Upper lobe of right lung (tissue), 1 donor: ENCODE measurements at regions not wholly inside any gene's neighbourhood (a gene's known extent, or its start where the extent isn't known, plus 50 kb on each side); places are given as distances from the start of the nearest gene placed in this dataset.

Experiments
- ATAC-seq: fragments of 200-7000 bp; cut with Tn5 transposase; one replicate; pipeline ENCODE4 v1.9.1; 2020; ENCODE audit warnings: mild to moderate bottlenecking, moderate library complexity
- DNase-seq: peaks from one replicate; pipeline ENCODE4 v3.0.0-alpha.2; 2020
- H3K27ac ChIP-seq: fragments of 200-600 bp; one replicate; pipeline ENCODE4 v1.8.0; 2022
- H3K27me3 ChIP-seq: fragments of 200-600 bp; one replicate; pipeline ENCODE4 v1.8.0; 2022; ENCODE audit warnings: mild to moderate bottlenecking
- H3K36me3 ChIP-seq: fragments of 200-600 bp; one replicate; pipeline ENCODE4 v1.8.0; 2022
- H3K4me1 ChIP-seq: fragments of 200-600 bp; one replicate; pipeline ENCODE4 v1.8.0; 2022
- H3K4me3 ChIP-seq: fragments of 200-600 bp; one replicate; pipeline ENCODE4 v1.8.0; 2022; ENCODE audit warnings: mild to moderate bottlenecking
- H3K9me3 ChIP-seq: fragments of 200-600 bp; one replicate; pipeline ENCODE4 v1.8.0; 2022
- CTCF ChIP-seq: fragments of 200-600 bp; IDR thresholded peaks from one replicate; pipeline ENCODE4 v1.8.0; 2022; ENCODE audit warnings: antibody characterized with exemption
- intact Hi-C: fragments of 100-400 bp; cut with DNase I; formaldehyde crosslinking; loops from one replicate; pipeline ENCODE4 v1.11.0; 2022
- donor health status: DM: no; HTN: yes; CAD: no; lungs with severe emphysema.

DNA sequence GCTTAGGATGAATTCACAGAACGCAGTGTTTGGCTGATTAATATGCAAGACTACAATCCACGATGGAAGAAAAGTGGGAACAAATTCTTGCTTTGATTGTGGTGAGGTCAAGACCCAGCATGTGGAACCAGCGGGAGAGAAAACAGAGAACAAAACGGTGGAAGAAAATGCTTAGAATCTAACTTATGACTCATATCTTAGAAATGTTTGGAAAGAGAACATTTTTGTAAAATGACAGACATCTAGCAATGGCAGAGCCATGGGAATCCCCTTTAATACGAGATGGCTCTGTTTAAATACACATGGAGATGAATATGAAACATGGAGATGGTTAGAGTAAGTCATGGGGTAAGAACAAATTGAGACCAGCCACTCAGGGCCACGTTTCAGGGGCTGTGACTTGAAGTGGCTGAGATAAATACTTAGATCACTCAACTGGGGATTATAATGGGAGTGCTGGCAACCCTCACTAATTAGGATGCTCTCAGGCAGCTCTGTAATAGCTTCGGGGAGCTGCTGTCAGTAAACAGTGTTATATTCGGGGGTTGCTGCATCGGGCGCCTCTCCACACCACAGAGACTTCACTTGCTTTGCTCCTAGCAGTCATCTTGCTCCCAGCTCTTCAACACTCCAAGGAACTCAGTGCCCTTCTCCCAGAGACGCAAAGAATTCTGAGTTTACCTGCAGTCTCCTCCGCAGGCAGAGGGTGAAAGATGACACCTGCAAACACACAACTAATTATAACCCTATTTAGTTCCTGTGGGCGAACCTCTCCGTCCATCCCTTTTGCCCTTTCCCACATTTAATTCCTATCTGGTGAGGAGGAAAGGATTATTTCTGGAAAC is 68.0 kb upstream of the ONECUT1 start:
- Histone ChIP-seq H3K4me1 (no peaks in the 10 kb centered on the region), H3K27me3 (peaks cover 17% of the 10 kb centered on the region), H3K36me3 (no peaks in the 10 kb centered on the region), H3K9me3 (no peaks in the 10 kb centered on the region), H3K27ac (no peak overlapping the region), H3K4me3 (no peak overlapping the region)
- intact Hi-C loops = no loop called here
- TF ChIP-seq CTCF = no peak
- no peak for ATAC-seq
- DNase-seq = no peak

- peaks cover 18% of the 10 kb centered on the region for H3K27me3 ChIP-seq
These were observed 67.3 kb upstream of the ONECUT1 start for GRCh38 chr15:52857471-52857870.

DNA sequence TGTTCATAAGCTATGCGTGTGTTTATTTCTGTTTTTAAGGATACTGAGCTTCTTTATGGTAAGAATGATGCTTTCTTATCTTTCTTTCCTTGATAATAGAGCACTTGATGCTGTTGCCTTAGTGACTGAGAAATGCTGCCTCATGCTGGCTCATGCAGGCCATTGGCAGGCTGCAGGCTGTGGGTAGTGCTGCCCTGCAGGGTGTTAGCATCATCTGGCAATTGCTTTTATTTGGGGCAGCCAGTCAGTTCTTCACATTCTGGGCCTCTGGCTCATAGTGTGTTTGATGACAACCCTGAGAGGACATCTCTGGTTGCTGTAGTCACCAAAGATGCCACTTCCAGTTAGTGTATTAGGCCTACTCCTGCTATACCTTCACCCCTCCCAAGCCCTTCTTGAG is 66.2 kb upstream of the ONECUT1 start:
- Histone ChIP-seq H3K36me3 (no peaks in the 10 kb centered on the region), H3K9me3 (no peaks in the 10 kb centered on the region), H3K4me3 (no peak overlapping the region), H3K27me3 (peaks cover 18% of the 10 kb centered on the region), H3K27ac (no peak overlapping the region), H3K4me1 (no peaks in the 10 kb centered on the region)
- no peak for DNase-seq
- no peak for ATAC-seq
- no peak for TF ChIP-seq CTCF
- intact Hi-C loops = no loop called here

More at GRCh38 chr15:52857471-52857870, 67.3 kb upstream of the ONECUT1 start:
- ATAC-seq (no peak), DNase-seq (no peak)
- H3K36me3 ChIP-seq = no peaks in the 10 kb centered on the region
- intact Hi-C loops = no loop called here
- H3K4me1 ChIP-seq = no peaks in the 10 kb centered on the region
- no peak for TF ChIP-seq CTCF
- no peak overlapping the region for H3K27ac ChIP-seq
- no peak overlapping the region for H3K4me3 ChIP-seq
- no peaks in the 10 kb centered on the region for H3K9me3 ChIP-seq

- DNase-seq = no peak
- peaks cover 18% of the 10 kb centered on the region for H3K27me3 ChIP-seq
- no peaks in the 10 kb centered on the region for H3K9me3 ChIP-seq
- no peak for TF ChIP-seq CTCF
- intact Hi-C loops = no loop called here
- H3K27ac ChIP-seq = no peak overlapping the region
- no peak for ATAC-seq
- H3K4me1 ChIP-seq = no peaks in the 10 kb centered on the region
- no peaks in the 10 kb centered on the region for H3K36me3 ChIP-seq
- H3K4me3 ChIP-seq = no peak overlapping the region
These were observed 65.0 kb upstream of the ONECUT1 start for GRCh38 chr15:52855157-52855556.

DNA sequence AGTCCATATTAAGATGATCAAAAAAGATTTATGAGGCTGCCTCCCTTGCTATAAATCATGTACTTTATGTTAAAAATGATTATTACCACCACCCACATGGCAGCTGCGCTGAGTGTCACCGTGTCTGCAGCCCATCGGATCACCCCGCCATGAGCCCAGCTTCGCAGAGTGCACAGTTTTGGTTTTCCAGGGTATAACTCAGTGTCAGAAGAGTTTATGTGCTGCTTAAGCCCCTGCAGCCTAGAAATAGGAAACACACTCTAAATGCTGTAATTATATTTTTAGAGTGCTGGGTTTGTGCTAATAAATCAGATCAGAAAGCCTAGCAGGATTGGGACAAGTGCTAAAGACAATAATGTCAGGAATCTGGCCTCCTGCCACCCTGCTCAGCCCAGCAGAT is 54.7 kb upstream of the ONECUT1 start:
- TF ChIP-seq CTCF = no peak
- Histone ChIP-seq H3K4me1 (no peaks in the 10 kb centered on the region), H3K4me3 (no peak overlapping the region), H3K27ac (no peak overlapping the region), H3K36me3 (no peaks in the 10 kb centered on the region), H3K9me3 (no peaks in the 10 kb centered on the region), H3K27me3 (peaks cover 3% of the 10 kb centered on the region)
- intact Hi-C loops = no loop called here
- DNase-seq = no peak
- no peak for ATAC-seq
